GM18873 (cell line): ENCODE measurements at regions not wholly inside any gene's neighbourhood (a gene's known extent, or its start where the extent isn't known, plus 50 kb on each side); places are given as distances from the start of the nearest gene placed in this dataset.

Experiments
- ATAC-seq: cut with Tn5 transposase; IDR thresholded peaks from one replicate; pipeline ENCODE4 v1.9.1; 2021; ENCODE audit warnings: mild to moderate bottlenecking, moderate library complexity, moderate number of reproducible peaks; ENCODE audit not compliant: unreplicated experiment, low FRiP score

DNA sequence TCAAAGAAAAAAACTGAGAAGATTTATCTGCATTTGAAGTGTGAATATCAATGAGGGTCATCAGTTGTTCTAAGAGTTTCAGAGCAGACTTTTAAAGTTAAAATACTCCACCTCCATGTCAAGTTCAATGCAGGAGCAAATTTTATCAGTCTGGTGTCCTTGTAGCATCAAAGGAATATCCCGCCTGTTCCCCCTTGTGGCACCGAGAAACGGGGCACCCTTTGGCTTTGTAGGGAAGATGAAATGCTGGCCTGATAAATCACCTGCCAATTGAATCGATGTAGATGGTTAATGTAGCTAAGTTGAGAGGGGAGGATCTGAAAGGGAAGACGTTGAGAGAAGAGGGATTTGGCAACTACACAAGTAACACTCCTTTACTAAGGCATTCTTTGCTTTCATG lies 714.5 kb downstream of the EFNA5 start:
- ATAC-seq = no peak

DNA sequence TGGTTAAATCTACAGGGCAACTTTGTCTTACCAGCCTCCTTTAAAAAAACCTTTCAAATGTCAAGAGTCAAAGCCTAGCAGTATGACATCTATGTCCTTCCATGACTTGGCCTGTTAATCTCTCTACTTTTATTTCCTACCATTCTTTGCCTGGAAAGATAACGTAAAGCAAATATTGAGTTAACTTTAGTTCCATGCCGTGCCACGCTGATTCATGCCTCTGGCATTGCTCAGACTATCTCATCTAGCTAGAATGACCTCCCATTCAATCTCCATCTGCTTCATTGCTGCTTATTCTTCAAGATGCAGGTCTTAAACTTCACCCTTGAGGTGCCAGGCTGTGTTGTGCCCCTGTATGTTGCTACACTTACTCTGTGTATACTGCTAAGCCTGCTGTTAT lies 729.8 kb downstream of the EFNA5 start:
- no peak for ATAC-seq

GRCh38 chr5:106940301-106940846 lies 730.4 kb downstream of the EFNA5 start:
- ATAC-seq = no peak

- no peak for ATAC-seq
Observed at GRCh38 chr5:106923409-106923808, 747.3 kb downstream of the EFNA5 start.

DNA sequence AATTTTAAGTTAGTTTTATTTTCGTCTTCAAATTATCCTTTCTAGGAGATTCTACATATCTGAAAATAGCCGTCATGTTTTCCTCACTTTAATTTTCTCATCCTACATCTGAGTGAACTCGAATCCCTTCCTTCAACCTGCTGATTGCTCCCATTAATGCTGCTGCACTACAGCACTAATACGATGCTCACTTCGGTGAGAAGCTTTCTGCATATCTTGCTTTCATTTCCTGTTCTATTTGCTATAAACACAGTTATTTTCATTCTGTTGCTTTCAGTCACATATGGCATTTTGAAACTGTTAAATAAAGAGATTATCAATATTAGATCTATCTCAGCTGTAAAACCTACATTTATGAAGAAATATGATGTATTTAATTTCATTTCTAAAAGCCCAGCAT lies 749.2 kb downstream of the EFNA5 start:
- no peak for ATAC-seq

- no peak for ATAC-seq
Observed at GRCh38 chr5:106910486-106910885, 760.3 kb downstream of the EFNA5 start.

GRCh38 chr5:106909716-106910115 lies 761.0 kb downstream of the EFNA5 start:
- no peak for ATAC-seq

DNA sequence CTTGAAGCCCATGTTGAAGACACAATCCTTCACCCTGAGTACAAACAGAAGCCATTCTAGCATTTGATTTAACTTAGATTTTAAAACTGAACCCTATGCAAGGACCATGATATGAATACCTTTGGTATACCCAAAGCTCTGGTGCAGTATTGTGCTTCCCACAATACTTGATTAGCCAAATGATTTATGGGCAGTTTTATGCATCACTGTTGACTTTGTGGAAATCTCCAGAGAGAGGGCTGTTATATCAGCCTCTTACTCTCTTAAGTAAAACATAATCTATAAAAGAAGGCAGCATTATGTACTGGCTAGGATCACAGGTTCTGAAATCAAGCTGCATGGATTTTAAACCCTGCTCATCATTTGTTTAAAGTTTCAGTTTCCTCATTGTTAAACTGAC lies 762.8 kb downstream of the EFNA5 start:
- ATAC-seq = no peak

DNA sequence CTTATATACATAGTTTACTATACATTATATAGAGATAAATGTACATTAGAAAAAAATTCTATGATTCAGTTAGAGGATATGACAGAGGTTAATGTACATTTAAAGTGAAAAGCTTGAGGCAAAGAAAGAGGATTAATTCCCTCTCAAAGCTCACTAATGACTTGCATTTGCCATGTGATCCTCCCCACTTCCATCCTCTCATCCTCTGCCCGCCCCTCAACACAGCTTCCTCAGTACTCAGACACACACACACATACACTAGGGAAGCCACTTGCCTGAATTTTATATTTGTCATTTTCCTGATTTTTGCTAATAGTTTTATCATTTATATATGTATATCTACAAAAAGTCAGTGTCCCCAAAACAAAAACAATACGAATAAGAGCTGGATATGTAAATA lies 764.5 kb downstream of the EFNA5 start:
- ATAC-seq = no peak

DNA sequence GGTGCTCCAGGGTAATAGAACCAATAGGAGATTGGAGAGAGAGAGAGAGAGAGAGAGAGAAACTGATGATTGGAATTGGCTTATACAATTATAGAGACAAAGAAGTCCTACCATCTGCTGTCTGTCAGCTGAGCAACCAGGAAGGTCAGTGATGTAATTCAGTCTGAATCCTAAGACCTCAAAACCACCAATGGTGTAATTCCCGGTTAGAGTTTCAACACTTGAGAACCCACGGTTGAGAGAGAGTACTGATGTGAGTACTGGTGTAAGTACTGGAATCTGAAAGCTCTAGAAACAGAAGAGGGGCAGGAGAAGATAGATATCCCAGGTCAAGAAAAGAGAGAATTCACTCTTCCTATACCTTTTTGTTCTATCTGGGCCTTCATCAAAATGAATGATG lies 775.8 kb downstream of the EFNA5 start:
- ATAC-seq = no peak

GRCh38 chr5:106882035-106882434 lies 788.7 kb downstream of the EFNA5 start:
- no peak for ATAC-seq

DNA sequence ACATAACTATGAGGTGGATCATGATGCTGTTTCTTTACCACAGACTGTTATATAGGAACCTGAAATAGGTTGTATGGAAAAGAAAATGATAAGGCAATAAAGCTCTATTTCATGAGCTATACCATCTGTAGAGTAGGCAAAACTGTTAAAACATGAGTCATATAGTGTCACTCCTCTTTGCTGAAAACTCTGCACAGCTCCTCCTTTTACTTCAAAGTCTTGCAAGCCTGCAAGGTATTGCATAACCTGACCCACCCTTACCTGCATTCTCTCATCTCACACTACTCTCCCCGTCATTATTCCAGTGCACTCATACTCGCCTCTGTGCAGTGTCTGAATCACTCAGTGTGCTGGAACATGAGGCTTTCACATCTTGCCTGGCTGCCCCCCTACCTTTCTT lies 790.1 kb downstream of the EFNA5 start:
- no peak for ATAC-seq

DNA sequence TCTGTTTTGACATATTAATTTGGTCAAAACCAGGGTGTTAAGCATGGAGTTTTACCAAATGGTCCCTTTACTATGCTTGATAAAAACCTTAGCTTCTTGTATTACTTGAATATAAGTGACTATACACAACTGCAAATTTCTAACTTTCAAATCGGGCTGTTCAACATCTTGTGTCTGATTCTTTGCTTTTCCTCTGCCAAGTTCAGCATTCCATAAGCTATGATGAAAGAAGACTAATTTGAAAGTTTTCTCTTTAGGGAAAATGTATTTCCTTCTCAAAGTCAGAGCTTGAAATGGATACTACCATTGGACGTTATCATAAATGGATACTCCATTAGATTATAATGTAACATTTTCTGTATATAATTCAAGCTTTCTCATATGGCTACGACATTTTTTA lies 792.9 kb downstream of the EFNA5 start:
- ATAC-seq = no peak

DNA sequence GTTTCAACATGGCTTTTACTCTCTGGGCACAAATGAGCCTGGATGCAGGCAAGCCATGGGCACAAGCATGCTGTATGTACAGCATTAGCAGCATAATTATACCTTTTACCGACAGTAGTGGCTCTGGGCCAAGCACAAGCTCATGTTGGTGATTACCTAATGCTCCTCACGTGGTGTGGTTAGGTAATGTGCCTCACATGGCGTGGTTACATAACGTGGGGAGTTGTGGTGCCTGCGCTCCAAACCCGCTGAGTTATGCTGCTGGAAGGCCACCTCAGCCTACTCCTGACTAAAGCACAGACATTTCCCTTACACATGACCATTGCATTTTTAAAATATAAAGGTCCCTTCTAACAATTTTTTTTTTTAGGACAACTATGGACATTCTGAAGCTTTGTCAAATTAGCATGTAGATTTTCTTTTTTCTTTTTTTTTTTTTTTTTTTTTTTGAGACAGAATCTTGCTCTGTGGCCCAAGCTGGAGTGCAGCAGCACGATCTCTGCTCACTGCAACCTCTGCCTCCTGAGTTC lies 794.0 kb downstream of the EFNA5 start:
- no peak for ATAC-seq

DNA sequence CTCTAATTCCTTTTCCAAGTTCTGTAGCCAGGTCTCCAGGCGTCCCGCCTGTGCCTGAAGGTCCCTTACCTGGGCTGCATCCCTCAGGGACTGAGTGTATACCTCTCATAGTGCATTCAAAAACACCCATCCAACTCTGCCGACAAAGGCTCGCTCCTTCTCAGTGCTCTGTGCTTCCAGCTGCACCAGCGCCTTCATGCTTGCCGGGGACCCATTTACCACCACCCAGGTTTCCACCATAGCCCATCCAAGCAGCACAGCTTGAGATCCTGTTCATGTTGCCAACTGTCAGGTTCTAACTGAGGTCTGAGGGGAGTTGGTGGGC lies 794.5 kb downstream of the EFNA5 start:
- no peak for ATAC-seq

DNA sequence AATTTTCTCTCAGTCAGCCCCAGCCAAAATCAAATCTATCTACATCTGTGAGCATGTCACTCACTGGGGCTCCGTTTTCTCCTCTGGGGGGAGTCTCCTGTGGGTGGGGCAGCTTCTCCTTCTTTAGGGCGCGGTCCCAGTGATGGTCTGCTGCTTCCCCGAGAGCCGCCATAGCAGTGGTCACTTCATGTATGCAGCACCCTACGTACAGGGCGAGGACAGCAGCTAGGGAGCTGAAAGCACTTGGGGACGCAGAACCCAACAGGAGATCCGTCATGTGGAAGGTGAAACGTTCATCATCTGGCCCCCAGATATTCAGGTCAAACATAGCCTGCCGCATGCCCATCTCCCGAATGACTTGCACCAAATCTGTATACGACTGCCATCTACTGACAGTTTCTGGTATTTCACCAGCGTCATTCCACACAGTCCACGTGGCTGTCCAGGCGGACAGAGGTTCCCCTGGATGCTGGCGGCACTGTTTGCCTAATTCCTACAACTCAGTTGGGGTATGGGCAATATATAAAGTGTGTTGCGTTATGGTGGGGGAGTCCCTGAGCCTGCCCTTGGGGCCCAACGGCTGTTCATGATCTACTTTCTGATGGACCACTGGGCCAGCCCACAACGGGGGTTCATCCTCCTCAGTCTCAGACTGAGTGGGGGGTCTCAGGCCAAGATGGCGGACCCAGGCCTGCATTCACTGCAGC lies 795.0 kb downstream of the EFNA5 start:
- ATAC-seq = no peak

DNA sequence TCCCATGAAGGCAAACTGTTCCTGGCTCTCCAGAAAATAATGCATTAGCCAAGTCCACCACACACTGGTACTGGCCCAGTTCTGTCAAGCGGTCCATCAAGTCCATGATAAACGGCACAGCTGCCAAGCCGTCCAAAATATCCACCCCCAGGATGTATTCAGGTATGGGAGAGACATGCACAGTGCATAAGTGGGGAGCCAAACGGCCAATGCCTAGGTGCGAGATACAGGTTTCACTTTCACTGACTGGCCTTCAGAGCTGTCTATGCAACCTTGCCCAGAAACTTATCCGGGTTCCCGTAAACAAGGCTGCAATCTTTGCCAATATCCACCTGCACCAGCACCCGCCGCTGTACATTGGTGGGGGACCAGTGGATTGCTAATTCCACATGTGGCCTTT lies 795.8 kb downstream of the EFNA5 start:
- no peak for ATAC-seq

GRCh38 chr5:106874531-106874930 lies 796.2 kb downstream of the EFNA5 start:
- ATAC-seq = no peak

DNA sequence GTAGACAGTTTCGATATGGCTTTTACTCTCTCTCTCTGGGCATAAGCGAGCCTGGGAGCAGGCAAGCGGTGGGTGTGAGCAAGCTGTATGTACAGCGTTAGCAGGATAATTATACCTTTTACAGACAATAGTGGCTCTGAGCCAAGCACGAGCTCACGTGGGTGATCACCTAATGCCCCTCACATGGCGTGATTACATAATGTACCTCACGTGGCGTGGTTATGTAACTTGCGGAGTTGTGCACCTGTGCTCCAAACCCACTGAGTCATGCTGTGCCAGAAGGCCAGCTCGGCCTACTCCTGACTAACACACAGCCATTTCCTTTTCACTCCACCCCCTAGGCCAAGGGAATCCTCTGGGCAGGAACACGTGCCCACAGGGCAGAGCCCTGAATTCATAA lies 797.2 kb downstream of the EFNA5 start:
- no peak for ATAC-seq

GRCh38 chr5:106865279-106865678 lies 805.5 kb downstream of the EFNA5 start:
- no peak for ATAC-seq

DNA sequence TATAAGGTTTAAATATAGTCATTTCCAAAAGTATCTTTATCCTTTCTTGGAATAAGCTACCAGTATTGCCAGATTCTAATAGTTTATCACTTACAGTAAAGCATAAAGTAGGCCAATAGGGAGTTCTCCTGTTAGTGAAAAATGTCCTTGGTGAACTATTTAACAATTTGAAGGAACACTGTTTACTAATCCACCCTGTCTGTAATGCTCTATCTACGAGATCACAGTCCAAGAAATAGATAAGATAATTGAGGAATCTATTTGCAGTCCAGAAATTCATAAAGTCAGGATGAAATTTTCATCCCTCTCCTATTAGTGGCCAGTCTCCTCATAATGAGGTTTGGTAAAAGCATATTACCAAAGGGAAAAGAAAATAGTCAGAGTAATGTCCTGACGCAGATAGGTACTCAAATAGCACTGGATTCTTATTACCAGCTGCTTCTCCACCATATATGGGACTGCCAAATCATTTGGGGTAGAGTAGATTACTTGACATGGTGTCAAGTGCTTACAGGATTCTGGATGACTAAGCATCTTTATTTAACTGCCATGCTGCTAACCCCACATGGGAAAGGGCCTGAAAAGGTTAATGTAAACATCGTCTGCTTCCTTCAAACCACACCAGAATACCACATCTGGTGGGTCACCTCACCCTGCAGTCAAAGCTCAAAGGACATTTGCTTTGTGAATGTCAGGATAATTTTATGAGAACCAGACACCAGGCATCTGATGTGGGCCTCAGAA lies 808.1 kb downstream of the EFNA5 start:
- no peak for ATAC-seq
